Smooth muscle cell (in vitro differentiated cells): ENCODE measurements at regions not wholly inside any gene's neighbourhood (a gene's known extent, or its start where the extent isn't known, plus 50 kb on each side); places are given as distances from the start of the nearest gene placed in this dataset.

Experiments
- DNase-seq: peaks from one replicate; lab custom pipeline; 2025; ENCODE audit not compliant: unreplicated experiment; lab: John Stamatoyannopoulos, UW
- H2AFZ ChIP-seq: fragments of 200-600 bp; sonication (generic); 2 replicates; pipeline ENCODE4 v1.6.0; 2016; ENCODE audit warnings: antibody characterized with exemption, low read depth, mild to moderate bottlenecking
- H3F3A ChIP-seq: fragments of 200-600 bp; sonication (generic); 2 replicates; pipeline ENCODE4 v1.6.0; 2017; ENCODE audit warnings: antibody characterized with exemption, low read depth
- H3K27ac ChIP-seq: fragments of 200-600 bp; sonication (generic); 2 replicates; pipeline ENCODE4 v1.5.1; 2016; ENCODE audit warnings: low read depth, mild to moderate bottlenecking
- H3K27me3 ChIP-seq: fragments of 200-600 bp; sonication (generic); 2 replicates; pipeline ENCODE4 v1.6.1; 2016; ENCODE audit warnings: low read depth, mild to moderate bottlenecking
- H3K36me3 ChIP-seq: fragments of 200-600 bp; sonication (generic); 2 replicates; pipeline ENCODE4 v1.5.1; 2016; ENCODE audit warnings: low read depth
- H3K4me1 ChIP-seq: fragments of 200-600 bp; sonication (generic); 2 replicates; pipeline ENCODE4 v1.5.1; 2016; ENCODE audit warnings: low read depth
- H3K4me2 ChIP-seq: fragments of 200-600 bp; sonication (generic); 2 replicates; pipeline ENCODE4 v1.6.0; 2016; ENCODE audit warnings: mild to moderate bottlenecking
- H3K4me3 ChIP-seq: fragments of 200-600 bp; sonication (generic); 2 replicates; pipeline ENCODE4 v1.5.1; 2016; ENCODE audit warnings: mild to moderate bottlenecking
- H3K79me2 ChIP-seq: fragments of 200-600 bp; sonication (generic); 2 replicates; pipeline ENCODE4 v1.6.0; 2016; ENCODE audit warnings: low read depth, mild to moderate bottlenecking
- H3K9ac ChIP-seq: fragments of 200-600 bp; sonication (generic); 2 replicates; pipeline ENCODE4 v1.6.0; 2016; ENCODE audit warnings: low read depth
- H3K9me3 ChIP-seq: fragments of 200-600 bp; sonication (generic); replicated peaks from 2 replicates; pipeline ENCODE4 v1.5.1; 2016; ENCODE audit warnings: low read depth
- H4K20me1 ChIP-seq: fragments of 200-600 bp; sonication (generic); 2 replicates; pipeline ENCODE4 v1.6.0; 2016; ENCODE audit warnings: low read depth
- CTCF ChIP-seq: fragments of 200-600 bp; sonication (generic); IDR thresholded peaks from 2 replicates; pipeline ENCODE4 v1.5.1; 2017; ENCODE audit warnings: borderline replicate concordance, mild to moderate bottlenecking, antibody characterized with exemption; ENCODE audit not compliant: insufficient read depth, poor library complexity, severe bottlenecking
- WGBS: methylation state at CpG from one replicate; pipeline ENCODE4 v1.1.7; 2016; ENCODE audit warnings: low lambda C conversion rate; 5-methylcytosine and 5-hydroxymethylcytosine counted together

- no peaks in the 10 kb centered on the region for H3K79me2 ChIP-seq
- peaks cover 10% of the 10 kb centered on the region for H3K4me1 ChIP-seq
- 82% methylated on average over 1 of the region's 1 CpG for WGBS
- no peak overlapping the region for H3K27ac ChIP-seq
- H4K20me1 ChIP-seq: no peaks in the 10 kb centered on the region
- TF ChIP-seq CTCF: no peak
- H3F3A ChIP-seq: no peaks in the 10 kb centered on the region
- H3K4me3 ChIP-seq: no peak overlapping the region
- H3K9ac ChIP-seq: no peak overlapping the region
- no peak overlapping the region for H2AFZ ChIP-seq
- no peak overlapping the region for H3K4me2 ChIP-seq
- no peak for DNase-seq
- no peaks in the 10 kb centered on the region for H3K9me3 ChIP-seq
- no peaks in the 10 kb centered on the region for H3K27me3 ChIP-seq
- no peaks in the 10 kb centered on the region for H3K36me3 ChIP-seq
These were observed 198.6 kb upstream of the STK17B start for GRCh38 chr2:196369967-196370366.

DNA sequence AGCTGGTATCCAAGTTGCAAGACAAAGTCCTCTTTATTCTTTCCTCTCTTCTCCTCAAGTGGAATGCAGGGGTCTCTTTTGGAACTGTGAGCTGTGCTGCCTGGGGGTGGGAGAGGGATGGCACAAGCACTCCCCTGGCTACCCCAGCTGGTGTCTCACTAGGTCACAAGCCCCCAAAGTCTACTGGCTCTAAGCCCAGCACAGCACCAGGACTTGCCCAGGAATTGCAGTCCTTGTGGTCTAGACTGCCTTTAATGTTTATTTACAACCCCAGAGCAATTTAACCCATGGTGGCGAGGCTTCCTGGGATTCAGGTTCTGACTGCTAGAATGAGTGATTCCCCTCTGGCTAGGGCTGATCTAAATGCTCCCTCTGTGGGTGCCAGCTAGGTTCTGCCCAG lies 199.0 kb upstream of the STK17B start:
- H3K9ac ChIP-seq: no peak overlapping the region
- no peaks in the 10 kb centered on the region for H3K27me3 ChIP-seq
- WGBS: 83% methylated on average over 1 of the region's 1 CpG
- no peaks in the 10 kb centered on the region for H4K20me1 ChIP-seq
- H3K4me3 ChIP-seq: no peak overlapping the region
- no peak overlapping the region for H3K27ac ChIP-seq
- H3F3A ChIP-seq: no peaks in the 10 kb centered on the region
- no peaks in the 10 kb centered on the region for H3K9me3 ChIP-seq
- H3K4me2 ChIP-seq: no peak overlapping the region
- no peak overlapping the region for H2AFZ ChIP-seq
- no peak for DNase-seq
- H3K4me1 ChIP-seq: peaks cover 10% of the 10 kb centered on the region
- H3K36me3 ChIP-seq: no peaks in the 10 kb centered on the region
- no peak for TF ChIP-seq CTCF
- H3K79me2 ChIP-seq: no peaks in the 10 kb centered on the region

DNA sequence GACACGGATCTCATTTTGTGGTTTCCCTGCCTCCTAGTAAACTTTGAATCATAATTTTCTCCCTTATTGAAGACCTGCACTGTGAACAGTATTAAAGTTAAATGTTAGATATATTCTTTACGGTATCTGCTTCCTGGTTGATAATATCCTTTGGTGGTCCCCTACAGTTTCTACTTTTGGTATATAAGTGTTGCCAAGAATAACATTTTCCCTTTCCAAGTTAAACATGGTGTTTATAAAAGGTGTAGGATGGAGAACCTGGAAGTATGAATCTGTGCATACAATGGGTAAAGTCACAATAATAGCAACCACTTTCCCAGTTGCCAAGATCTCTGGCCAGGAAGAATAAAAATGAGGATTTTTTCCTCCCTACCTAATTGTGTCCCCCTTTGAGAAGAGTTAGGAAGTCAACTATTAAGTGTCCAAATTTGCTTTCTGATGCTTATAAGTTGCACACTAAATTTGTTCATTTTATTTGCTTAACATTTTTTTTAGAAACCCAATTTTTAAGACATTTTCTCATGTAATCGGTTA lies 201.0 kb upstream of the STK17B start:
- WGBS: 80% methylated on average over 3 of the region's 3 CpGs
- no peaks in the 10 kb centered on the region for H3K27me3 ChIP-seq
- peaks cover 10% of the 10 kb centered on the region for H3K4me1 ChIP-seq
- no peaks in the 10 kb centered on the region for H3K79me2 ChIP-seq
- H4K20me1 ChIP-seq: no peaks in the 10 kb centered on the region
- no peak overlapping the region for H3K4me2 ChIP-seq
- DNase-seq: no peak
- no peaks in the 10 kb centered on the region for H3F3A ChIP-seq
- no peak overlapping the region for H3K9ac ChIP-seq
- H2AFZ ChIP-seq: peak overlapping the region; percentile 68
- no peak for TF ChIP-seq CTCF
- peak overlapping the region; percentile 39 for H3K27ac ChIP-seq
- no peaks in the 10 kb centered on the region for H3K9me3 ChIP-seq
- no peaks in the 10 kb centered on the region for H3K36me3 ChIP-seq
- no peak overlapping the region for H3K4me3 ChIP-seq
